NCI-H2227 treated with DMSO at 0.1 percent for 48 hours (cell line): ENCODE measurements at regions not wholly inside any gene's neighbourhood (a gene's known extent, or its start where the extent isn't known, plus 50 kb on each side); places are given as distances from the start of the nearest gene placed in this dataset.

Experiments used
- DNase-seq: peaks from one replicate; lab custom pipeline; 2025; lab: John Stamatoyannopoulos, UW

- no peak for DNase-seq
Measured at GRCh38 chr3:84073664-84074063, 885.1 kb upstream of the CADM2 start.

DNA sequence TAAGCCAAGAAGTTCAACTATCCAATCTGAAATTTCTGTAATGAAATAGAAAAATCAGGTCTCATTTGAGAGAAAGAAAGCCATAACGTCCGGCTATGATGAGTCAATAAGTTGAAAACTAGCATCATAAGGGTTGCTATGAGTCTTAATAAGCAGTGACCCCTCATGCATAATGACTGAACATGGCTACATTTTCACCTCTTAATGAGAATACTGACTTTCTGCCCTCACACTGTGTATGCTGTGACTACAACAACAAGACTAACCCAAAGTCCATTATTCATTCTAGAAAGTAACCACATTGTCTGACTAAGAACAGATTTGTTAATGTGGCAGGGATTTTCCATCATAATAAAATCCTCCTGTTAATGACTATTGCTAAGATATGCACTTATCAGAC, 884.0 kb upstream of the CADM2 start:
- no peak for DNase-seq

DNA sequence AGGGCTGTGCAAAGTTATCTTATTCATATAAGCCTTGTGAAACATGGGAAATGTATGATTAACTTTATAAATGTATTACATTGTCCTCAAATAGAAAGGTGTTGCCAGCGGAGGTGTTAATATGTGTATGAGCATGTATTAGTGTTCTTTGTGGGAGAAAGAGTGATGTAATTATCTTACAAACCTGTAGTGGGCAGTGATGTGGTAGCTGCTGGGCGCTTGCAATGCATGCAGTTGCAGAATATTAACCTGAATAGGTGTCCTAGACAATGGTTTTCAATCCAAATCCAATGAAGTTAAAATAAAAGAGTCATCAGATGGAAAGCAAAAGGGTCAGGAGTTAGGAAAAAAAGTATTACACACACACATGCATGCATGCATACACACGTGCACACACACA, 881.3 kb upstream of the CADM2 start:
- DNase-seq: no peak

- no peak for DNase-seq
Measured at GRCh38 chr3:84082726-84083125, 876.1 kb upstream of the CADM2 start.

GRCh38 chr3:84092907-84093306, 865.9 kb upstream of the CADM2 start:
- no peak for DNase-seq

DNA sequence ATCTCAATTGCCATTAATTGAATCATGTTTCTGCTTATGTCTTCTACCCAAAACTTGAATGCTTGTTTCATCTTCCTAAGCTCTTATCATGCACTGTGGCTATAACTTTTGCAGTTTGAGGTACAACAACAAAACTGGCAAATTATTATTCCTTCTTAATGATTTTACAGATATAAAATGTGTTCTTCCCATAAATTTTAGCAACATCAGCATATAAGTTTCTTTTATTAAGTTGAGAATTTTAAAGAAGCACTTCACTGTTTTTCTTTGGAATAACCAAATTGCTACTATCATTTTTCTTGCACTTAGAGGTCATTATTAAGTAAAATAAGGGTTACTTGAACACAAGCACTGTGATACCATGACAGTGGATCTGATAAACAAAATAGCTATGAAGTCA, 862.6 kb upstream of the CADM2 start:
- DNase-seq: no peak

GRCh38 chr3:84100861-84101260, 857.9 kb upstream of the CADM2 start:
- no peak for DNase-seq

DNA sequence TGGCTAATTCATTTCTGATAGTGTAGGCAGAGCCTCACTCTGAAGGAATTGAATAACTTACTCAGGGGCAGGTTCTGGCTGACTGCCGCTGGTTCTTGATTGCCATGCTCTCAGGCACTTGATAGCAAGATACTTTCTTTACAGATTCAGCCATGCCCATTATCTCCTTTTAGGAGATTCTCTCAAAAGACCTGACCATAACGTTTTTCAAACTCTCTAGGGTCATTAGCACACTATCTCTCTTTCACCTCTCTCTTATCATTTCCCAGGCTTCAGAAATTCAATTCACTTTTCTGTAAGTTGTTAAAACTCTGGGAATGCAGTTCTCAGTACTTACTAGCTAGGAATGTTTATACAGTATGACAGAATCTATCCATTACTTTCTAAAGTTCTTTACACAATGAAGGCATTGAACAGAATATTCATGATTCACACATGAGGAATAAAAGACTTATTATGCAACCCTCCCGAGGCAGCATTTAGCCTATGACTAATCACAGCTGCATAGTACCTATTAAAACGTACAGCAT, 850.3 kb upstream of the CADM2 start:
- no peak for DNase-seq

- DNase-seq: no peak
Measured at GRCh38 chr3:84109911-84110310, 848.9 kb upstream of the CADM2 start.

- no peak for DNase-seq
Measured at GRCh38 chr3:84110787-84111186, 848.0 kb upstream of the CADM2 start.

DNA sequence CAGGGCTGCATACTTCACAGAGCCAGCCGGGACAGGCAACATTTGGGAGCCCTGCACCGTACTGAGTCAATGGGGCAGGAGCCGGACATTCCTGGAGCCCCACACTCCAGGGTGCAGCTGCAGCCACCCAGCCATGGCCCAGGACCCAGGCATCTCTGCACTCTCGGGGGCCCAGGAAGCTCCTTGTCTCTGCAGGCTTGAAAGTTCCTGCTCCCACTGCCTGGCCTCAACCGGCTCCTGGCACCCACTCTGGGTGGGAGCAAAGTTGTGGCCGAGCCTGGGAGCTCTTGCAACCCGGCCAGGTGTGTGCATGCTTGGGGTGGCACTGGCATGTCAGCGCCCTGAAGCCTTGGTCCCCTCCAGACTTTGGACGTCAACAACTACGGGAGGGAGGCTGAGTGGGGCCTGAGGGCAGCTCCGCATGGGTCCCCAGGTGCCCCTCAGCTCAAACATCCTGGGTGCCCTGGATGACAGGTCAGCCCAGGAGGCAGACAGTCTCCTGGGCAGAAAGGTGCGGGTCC, 833.5 kb upstream of the CADM2 start:
- no peak for DNase-seq

GRCh38 chr3:84125760-84126159, 833.0 kb upstream of the CADM2 start:
- DNase-seq: no peak

DNA sequence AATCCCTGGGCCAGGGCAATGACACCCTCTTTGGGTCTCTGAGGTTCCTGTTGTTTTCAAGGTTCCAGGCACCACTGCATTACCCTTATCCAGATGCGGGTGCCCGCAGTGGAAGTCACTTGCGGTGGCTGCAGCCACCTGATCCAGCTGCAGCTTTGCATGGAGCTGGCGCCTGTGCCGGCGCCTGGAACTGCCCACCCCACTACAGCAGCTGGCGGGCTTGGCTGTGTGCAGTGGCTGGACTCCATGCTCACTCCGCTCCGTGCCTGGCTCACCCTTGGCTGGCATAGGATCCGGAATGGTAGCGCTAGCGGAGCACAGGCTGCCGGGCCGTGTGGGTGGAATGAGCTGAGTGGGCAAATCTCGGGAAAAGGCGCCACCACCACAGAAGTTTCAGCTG, 832.6 kb upstream of the CADM2 start:
- no peak for DNase-seq

- no peak for DNase-seq
Measured at GRCh38 chr3:84128024-84128423, 830.8 kb upstream of the CADM2 start.

DNA sequence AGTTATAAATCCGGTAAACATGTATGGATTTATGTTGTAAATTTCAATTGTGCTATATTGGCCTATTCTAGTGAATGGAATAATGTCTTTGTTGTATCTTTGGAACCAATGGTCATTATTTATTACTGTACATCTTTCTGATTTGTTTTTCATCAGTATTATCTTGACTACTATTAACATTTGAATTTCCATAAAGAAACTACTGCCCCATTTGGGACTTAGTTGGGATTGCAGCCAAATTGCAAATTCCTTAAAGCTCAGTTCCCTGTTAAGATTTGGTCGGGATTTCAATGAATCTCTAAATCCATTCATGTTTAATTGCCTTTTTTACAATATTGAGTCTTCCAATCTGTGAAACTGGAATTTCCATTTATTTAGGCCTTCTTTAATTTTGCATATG, 822.4 kb upstream of the CADM2 start:
- no peak for DNase-seq

DNA sequence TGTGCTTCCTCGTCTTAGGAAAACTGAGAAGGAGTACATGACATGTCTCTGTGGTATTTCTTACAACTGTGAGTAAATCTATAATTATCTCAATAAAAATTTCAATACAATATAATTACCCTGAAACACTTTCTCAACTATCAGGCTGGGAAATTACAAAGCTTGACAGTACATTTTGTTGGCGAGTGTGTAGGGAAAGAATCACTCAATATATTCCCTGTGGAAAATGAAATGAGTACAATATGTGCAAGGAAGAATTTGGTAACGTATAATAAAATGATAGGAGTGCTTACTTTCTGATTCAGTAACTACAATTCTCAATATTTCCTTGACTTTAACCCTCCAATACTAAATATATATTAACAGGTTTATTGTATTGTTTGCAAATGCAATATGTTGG, 818.2 kb upstream of the CADM2 start:
- DNase-seq: no peak

DNA sequence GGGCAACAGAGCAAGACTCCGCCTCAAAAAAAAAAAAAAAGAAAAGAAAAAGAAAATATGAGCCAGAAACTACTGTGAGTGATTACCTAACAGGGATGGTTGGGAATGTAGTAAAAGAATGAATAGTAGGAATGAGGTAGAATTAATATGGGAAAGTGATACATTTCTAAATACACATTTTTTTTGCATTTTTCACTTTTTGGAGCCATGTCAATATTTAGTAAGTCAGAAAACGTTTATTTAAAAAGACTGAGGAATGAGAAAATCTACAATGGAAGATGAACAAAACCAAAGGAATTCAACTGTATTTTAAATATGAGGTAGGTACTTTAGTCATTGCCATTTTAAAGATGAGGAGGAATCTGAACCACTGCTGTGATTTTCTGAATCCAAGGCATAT, 817.2 kb upstream of the CADM2 start:
- DNase-seq: no peak

DNA sequence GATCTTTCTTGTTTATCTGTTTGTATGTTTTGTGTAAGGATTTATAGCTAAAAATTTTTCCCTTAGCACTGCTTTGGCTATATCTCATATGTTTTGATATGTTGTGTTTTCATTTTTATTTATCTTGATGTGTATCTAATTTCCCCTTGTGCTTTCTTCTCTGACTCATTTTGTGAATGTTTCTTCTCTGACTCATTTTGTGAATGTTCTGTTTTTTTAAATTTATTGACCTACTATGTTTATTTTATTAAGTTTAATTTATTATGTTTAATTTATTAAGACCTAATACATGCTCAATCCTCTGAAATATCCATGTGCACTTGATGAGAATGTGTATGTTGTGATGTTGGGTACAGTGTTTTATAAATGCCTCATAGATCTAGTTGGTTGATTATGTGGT, 793.5 kb upstream of the CADM2 start:
- no peak for DNase-seq

- no peak for DNase-seq
Measured at GRCh38 chr3:84175449-84175848, 783.3 kb upstream of the CADM2 start.

GRCh38 chr3:84184937-84185336, 773.9 kb upstream of the CADM2 start:
- DNase-seq: no peak

GRCh38 chr3:84194029-84194428, 764.8 kb upstream of the CADM2 start:
- no peak for DNase-seq

GRCh38 chr3:84209474-84209873, 749.3 kb upstream of the CADM2 start:
- DNase-seq: no peak

GRCh38 chr3:84223512-84223911, 735.3 kb upstream of the CADM2 start:
- no peak for DNase-seq

DNA sequence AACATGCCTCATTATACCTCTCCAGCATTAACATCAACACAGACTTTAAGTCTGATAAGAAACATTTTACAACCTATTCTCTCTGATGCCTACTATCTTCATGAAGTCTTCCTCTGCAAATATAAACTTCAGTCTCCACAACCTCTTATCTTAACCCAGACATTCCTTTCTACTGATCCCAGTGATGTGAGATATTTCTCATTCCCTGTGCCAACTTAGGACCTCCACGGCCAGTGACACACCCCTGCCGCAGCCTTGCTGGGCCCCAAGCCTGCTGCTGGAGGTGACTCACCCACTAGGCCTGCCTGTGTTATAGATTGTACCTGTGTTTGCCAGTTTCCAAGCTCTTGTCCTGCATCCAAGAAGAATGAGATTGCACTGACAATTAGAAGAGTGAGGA, 734.5 kb upstream of the CADM2 start:
- no peak for DNase-seq

DNA sequence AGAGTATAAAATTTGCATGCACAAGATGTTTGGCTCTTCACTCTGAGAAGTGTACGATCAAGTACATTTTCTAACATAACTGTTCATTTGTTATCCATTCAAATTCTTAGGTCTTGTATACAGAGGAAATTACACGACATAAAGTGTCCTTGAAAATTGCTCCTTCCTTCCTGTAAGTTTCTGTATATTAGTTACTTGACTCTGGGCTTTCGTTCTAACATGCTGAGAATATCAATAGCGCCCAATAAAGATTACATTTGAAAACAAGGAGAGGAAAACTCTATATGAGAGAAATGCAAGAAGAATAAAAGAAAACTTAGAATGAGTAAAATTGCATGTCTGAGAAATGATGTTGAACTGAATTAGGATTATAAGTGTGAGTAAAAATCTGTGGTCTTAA, 722.5 kb upstream of the CADM2 start:
- DNase-seq: no peak
